ENCODE measurements at regions not wholly inside any gene's neighbourhood (a gene's known extent, or its start where the extent isn't known, plus 50 kb on each side); places are given as distances from the start of the nearest gene placed in this dataset.

DNA sequence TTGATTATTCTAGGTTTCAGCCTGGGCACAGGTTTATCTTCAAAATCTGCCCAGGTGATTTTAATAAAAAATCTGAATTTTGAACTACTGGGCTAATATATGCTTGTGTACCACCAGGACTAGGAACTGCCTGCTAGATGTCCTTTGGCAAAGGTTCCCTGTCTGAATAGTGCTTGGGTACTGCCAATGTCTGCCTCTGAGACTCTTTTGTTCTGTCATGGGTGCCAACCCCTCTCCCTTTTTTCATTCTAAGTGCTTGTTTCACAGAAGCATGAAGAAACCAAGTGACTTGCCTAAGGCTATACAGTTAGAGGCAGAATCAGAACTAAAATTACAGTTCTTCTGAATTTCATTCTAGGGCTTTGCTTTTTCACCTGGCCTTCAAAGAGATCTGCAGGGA lies 106.3 kb upstream of the CACHD1 start:
- in situ Hi-C loops (cut with MboI; ENCODE audit: low sequenced_read_pairs in 4 of 4) = no loop called here
- no peak for ATAC-seq
- no peaks in the 10 kb centered on the region for H3K36me3 ChIP-seq
- H3K9me3 ChIP-seq = no peaks in the 10 kb centered on the region
- TF ChIP-seq, protein P1, sequence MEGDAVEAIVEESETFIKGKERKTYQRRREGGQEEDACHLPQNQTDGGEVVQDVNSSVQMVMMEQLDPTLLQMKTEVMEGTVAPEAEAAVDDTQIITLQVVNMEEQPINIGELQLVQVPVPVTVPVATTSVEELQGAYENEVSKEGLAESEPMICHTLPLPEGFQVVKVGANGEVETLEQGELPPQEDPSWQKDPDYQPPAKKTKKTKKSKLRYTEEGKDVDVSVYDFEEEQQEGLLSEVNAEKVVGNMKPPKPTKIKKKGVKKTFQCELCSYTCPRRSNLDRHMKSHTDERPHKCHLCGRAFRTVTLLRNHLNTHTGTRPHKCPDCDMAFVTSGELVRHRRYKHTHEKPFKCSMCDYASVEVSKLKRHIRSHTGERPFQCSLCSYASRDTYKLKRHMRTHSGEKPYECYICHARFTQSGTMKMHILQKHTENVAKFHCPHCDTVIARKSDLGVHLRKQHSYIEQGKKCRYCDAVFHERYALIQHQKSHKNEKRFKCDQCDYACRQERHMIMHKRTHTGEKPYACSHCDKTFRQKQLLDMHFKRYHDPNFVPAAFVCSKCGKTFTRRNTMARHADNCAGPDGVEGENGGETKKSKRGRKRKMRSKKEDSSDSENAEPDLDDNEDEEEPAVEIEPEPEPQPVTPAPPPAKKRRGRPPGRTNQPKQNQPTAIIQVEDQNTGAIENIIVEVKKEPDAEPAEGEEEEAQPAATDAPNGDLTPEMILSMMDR (IDR thresholded peaks at IDR 0.05 in 4 of 5, conservative IDR thresholded peaks at IDR 0.05 in 1 of 5) = no peak
- no peak for TF ChIP-seq POLR2A (IDR thresholded peaks at IDR 0.05)
- H3K27ac ChIP-seq = no peak overlapping the region
- H3K4me3 ChIP-seq = no peak overlapping the region
- no peaks in the 10 kb centered on the region for H3K4me1 ChIP-seq
- no peaks in the 10 kb centered on the region for H3K27me3 ChIP-seq
- intact Hi-C loops (cut with DNase I; ENCODE audit: low total_unique reads) = no loop called here
- DNase-seq = no peak

DNA sequence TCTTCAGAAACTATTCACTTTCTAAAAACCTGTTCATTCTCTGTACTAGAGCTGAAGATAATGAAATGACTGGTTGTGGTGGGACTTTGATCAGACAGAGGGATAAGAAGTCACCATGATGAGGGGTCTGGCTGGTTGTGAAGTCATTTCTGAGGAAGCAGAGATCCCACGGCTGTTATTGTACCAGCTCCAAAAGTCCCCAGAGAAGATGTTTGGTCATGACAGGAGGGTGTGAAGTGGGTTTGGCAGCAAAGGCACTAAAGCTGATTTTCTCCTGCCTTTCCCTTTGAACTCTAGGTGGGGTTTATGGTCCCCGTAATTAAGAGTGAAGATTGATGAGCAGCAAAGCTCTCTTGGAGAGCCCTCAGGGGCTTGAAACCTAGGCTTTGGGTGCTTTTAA lies 103.1 kb upstream of the CACHD1 start:
- Histone ChIP-seq H3K4me3 (no peak overlapping the region), H3K9me3 (no peaks in the 10 kb centered on the region), H3K4me1 (no peaks in the 10 kb centered on the region), H3K36me3 (no peaks in the 10 kb centered on the region), H3K27me3 (no peaks in the 10 kb centered on the region), H3K27ac (no peak overlapping the region)
- in situ Hi-C loops (cut with MboI; ENCODE audit: low sequenced_read_pairs in 4 of 4) (no loop called here), intact Hi-C loops (cut with DNase I; ENCODE audit: low total_unique reads) (no loop called here)
- no peak for ATAC-seq
- DNase-seq = no peak
- TF ChIP-seq, protein P1 (IDR thresholded peaks at IDR 0.05 in 4 of 5, conservative IDR thresholded peaks at IDR 0.05 in 1 of 5) = no peak
- TF ChIP-seq POLR2A (IDR thresholded peaks at IDR 0.05) = no peak

DNA sequence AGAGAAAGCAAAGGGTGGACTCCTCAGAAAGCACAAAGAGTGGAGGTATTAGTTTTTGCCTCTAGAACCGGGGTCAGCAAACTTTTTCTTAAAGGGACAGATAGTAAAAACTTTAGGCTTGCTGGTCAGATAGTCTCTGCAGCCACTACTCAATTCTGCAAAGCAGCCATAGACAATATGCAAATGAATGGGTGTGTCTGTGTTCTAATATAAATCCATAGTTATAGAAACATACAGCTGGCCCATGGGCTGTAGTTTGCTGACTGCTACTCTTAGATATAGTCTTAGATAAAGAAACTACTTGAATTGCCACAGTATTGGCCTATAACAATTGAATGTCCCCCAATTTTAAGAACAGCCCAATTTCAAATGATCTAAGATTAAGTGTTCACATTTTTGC lies 101.6 kb upstream of the CACHD1 start:
- Histone ChIP-seq H3K27me3 (no peaks in the 10 kb centered on the region), H3K9me3 (no peaks in the 10 kb centered on the region), H3K36me3 (no peaks in the 10 kb centered on the region), H3K27ac (no peak overlapping the region), H3K4me3 (no peak overlapping the region), H3K4me1 (no peaks in the 10 kb centered on the region)
- in situ Hi-C loops (cut with MboI; ENCODE audit: low sequenced_read_pairs in 4 of 4) = no loop called here
- TF ChIP-seq POLR2A (IDR thresholded peaks at IDR 0.05) = no peak
- TF ChIP-seq, protein P1 (IDR thresholded peaks at IDR 0.05 in 4 of 5, conservative IDR thresholded peaks at IDR 0.05 in 1 of 5) = no peak
- DNase-seq (no peak), ATAC-seq (no peak)
- intact Hi-C loops (cut with DNase I; ENCODE audit: low total_unique reads) = no loop called here

DNA sequence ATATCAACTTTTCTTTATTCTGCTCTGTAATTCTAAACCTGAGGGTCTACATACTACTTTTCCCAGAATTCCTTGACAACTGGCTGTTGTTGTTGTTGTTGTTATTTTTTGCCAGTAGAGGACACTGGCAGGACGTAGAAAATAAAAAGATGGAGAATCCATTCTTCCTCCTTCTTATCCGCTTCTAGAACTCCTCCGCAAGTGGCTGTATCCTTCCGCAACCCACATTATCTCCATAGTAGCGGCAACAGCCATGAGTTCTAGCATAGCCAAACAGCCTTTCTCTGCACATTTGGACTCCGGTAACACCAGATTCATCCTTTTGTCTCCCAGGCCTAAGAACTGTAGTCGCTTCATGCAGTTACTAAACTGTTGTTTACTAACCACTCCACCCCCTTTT lies 91.1 kb upstream of the CACHD1 start:
- ATAC-seq = no peak
- Histone ChIP-seq H3K4me3 (no peak overlapping the region), H3K27me3 (no peaks in the 10 kb centered on the region), H3K9me3 (no peaks in the 10 kb centered on the region), H3K36me3 (no peaks in the 10 kb centered on the region), H3K4me1 (no peaks in the 10 kb centered on the region), H3K27ac (no peak overlapping the region)
- no peak for DNase-seq
- TF ChIP-seq, protein P1 (IDR thresholded peaks at IDR 0.05 in 4 of 5, conservative IDR thresholded peaks at IDR 0.05 in 1 of 5) = no peak
- no peak for TF ChIP-seq POLR2A (IDR thresholded peaks at IDR 0.05)
- intact Hi-C loops (cut with DNase I; ENCODE audit: low total_unique reads) = no loop called here
- in situ Hi-C loops (cut with MboI; ENCODE audit: low sequenced_read_pairs in 4 of 4) = no loop called here

Measured in gastrocnemius medialis (tissue), 4 donors.